Liver (tissue), 8 donors: ENCODE measurements at regions not wholly inside any gene's neighbourhood (a gene's known extent, or its start where the extent isn't known, plus 50 kb on each side); places are given as distances from the start of the nearest gene placed in this dataset.

Experiments
- DNase-seq: peaks from one replicate; pipeline ENCODE4 v3.0.0-alpha.2; 2017; ENCODE audit warnings: low spot score
- H3K27ac ChIP-seq, 2 donors: one replicate each; pipeline ENCODE4 v1.7.0; 2013; ENCODE audit warnings: inconsistent platforms in 2 of 2, low read length in 2 of 2, control low read depth in 1 of 2, low read depth in 1 of 2, mild to moderate bottlenecking in 1 of 2
- H3K27me3 ChIP-seq, 4 donors: one replicate each; pipeline versions ENCODE4 v1.6.1 to v1.7.0; 2013; ENCODE audit warnings: low read length in 3 of 4, inconsistent platforms in 1 of 4, mild to moderate bottlenecking in 1 of 4, moderate library complexity in 1 of 4; ENCODE audit not compliant: control insufficient read depth in 4 of 4, insufficient read depth in 4 of 4
- H3K36me3 ChIP-seq, 4 donors: one replicate each; pipeline versions ENCODE4 v1.6.1 to v1.7.0; 2013; ENCODE audit warnings: low read length in 3 of 4, mild to moderate bottlenecking in 3 of 4, low read depth in 1 of 4, moderate library complexity in 1 of 4; ENCODE audit not compliant: control insufficient read depth in 4 of 4, insufficient read depth in 3 of 4
- H3K4me1 ChIP-seq, 4 donors: one replicate each; pipeline versions ENCODE4 v1.6.1 to v1.7.0; 2013; ENCODE audit warnings: low read length in 3 of 4, mild to moderate bottlenecking in 3 of 4, moderate library complexity in 1 of 4; ENCODE audit not compliant: control insufficient read depth in 4 of 4, insufficient read depth in 4 of 4
- H3K4me3 ChIP-seq, 3 donors: one replicate each; pipeline versions ENCODE4 v1.6.1 to v1.7.0; 2013; ENCODE audit warnings: low read length in 3 of 3, control low read depth in 1 of 3, low read depth in 1 of 3, mild to moderate bottlenecking in 1 of 3
- H3K9ac ChIP-seq, 2 donors: one replicate each; pipeline ENCODE4 v1.7.0; 2013; ENCODE audit warnings: low read length in 2 of 2, mild to moderate bottlenecking in 2 of 2, moderate library complexity in 2 of 2, control low read depth in 1 of 2, low read depth in 1 of 2
- H3K9me3 ChIP-seq, 4 donors: one replicate each; pipeline versions ENCODE4 v1.6.1 to v1.7.0; 2013; ENCODE audit warnings: low read length in 3 of 4; ENCODE audit not compliant: control insufficient read depth in 4 of 4
- EGR1 ChIP-seq, 2 donors: IDR thresholded peaks; 2 replicates each; pipeline ENCODE4 v1.6.1; 2016 to 2018; ENCODE audit warnings: antibody characterized with exemption in 2 of 2, low read depth in 2 of 2
- FOXA1 ChIP-seq: IDR thresholded peaks from 2 replicates; pipeline ENCODE4 v1.6.1; 2016; ENCODE audit warnings: antibody characterized with exemption
- FOXA2 ChIP-seq: IDR thresholded peaks from 2 replicates; pipeline ENCODE4 v1.6.1; 2016; ENCODE audit warnings: antibody characterized with exemption
- GABPA ChIP-seq, 2 donors: IDR thresholded peaks in 1 of 2; conservative IDR thresholded peaks in 1 of 2; 2 replicates each; pipeline ENCODE4 v1.6.1; 2016; ENCODE audit warnings: antibody characterized with exemption in 2 of 2, mild to moderate bottlenecking in 1 of 2, moderate library complexity in 1 of 2
- HNF4A ChIP-seq, 2 donors: conservative IDR thresholded peaks; 2 replicates each; pipeline ENCODE4 v1.6.1; 2016; ENCODE audit warnings: antibody characterized with exemption in 2 of 2, mild to moderate bottlenecking in 2 of 2
- HNF4G ChIP-seq: IDR thresholded peaks from 2 replicates; pipeline ENCODE4 v1.6.1; 2016; ENCODE audit warnings: antibody characterized with exemption
- JUND ChIP-seq, 2 donors: IDR thresholded peaks; 2 replicates each; pipeline ENCODE4 v1.6.1; 2016; ENCODE audit warnings: antibody characterized with exemption in 2 of 2
- NR2F2 ChIP-seq: IDR thresholded peaks from 2 replicates; pipeline ENCODE4 v1.6.1; 2016; ENCODE audit warnings: antibody characterized with exemption
- RAD21 ChIP-seq, 2 donors: IDR thresholded peaks; 2 replicates each; pipeline ENCODE4 v1.6.1; 2016; ENCODE audit warnings: antibody characterized with exemption in 2 of 2, mild to moderate bottlenecking in 2 of 2
- RXRA ChIP-seq, 2 donors: IDR thresholded peaks; 2 replicates each; pipeline ENCODE4 v1.6.1; 2017 to 2018; ENCODE audit warnings: antibody characterized with exemption in 2 of 2, mild to moderate bottlenecking in 1 of 2
- SP1 ChIP-seq: IDR thresholded peaks from 2 replicates; pipeline ENCODE4 v1.6.1; 2018; ENCODE audit warnings: antibody characterized with exemption, mild to moderate bottlenecking
- TAF1 ChIP-seq: conservative IDR thresholded peaks from 2 replicates; pipeline ENCODE4 v1.6.1; 2016; ENCODE audit warnings: antibody characterized with exemption, mild to moderate bottlenecking
- YY1 ChIP-seq: IDR thresholded peaks from 2 replicates; pipeline ENCODE4 v1.6.1; 2016; ENCODE audit warnings: antibody characterized with exemption, mild to moderate bottlenecking
- WGBS: extraction: QIAGEN DNeasy Blood & Tissue Kit; methylation state at CpG from one replicate; pipeline ENCODE4 v1.1.7; 2013; 5-methylcytosine and 5-hydroxymethylcytosine counted together
- TF ChIP-seq, protein P1 (sequence below): IDR thresholded peaks from 2 replicates; pipeline ENCODE4 v1.6.1; 2016; ENCODE audit warnings: antibody characterized with exemption
- TF ChIP-seq, protein P2 (sequence below): IDR thresholded peaks from 2 replicates; pipeline ENCODE4 v1.6.1; 2016; ENCODE audit warnings: antibody characterized with exemption, mild to moderate bottlenecking
- TF ChIP-seq, protein P3 (sequence below): IDR thresholded peaks from 2 replicates; pipeline ENCODE4 v1.6.1; 2016; ENCODE audit warnings: antibody characterized with exemption
- TF ChIP-seq, protein P4 (sequence below): fragments of 150-350 bp; IDR thresholded peaks from 2 replicates; pipeline ENCODE4 v1.5.1; 2017; ENCODE audit warnings: improper control_type of control experiment, low read depth, low read length; ENCODE audit not compliant: missing input control
- donor health status: healthy.
- donor health status: healthy.
- donor health status: healthy.
- donor health status: healthy.
- donor health status: healthy.

DNA sequence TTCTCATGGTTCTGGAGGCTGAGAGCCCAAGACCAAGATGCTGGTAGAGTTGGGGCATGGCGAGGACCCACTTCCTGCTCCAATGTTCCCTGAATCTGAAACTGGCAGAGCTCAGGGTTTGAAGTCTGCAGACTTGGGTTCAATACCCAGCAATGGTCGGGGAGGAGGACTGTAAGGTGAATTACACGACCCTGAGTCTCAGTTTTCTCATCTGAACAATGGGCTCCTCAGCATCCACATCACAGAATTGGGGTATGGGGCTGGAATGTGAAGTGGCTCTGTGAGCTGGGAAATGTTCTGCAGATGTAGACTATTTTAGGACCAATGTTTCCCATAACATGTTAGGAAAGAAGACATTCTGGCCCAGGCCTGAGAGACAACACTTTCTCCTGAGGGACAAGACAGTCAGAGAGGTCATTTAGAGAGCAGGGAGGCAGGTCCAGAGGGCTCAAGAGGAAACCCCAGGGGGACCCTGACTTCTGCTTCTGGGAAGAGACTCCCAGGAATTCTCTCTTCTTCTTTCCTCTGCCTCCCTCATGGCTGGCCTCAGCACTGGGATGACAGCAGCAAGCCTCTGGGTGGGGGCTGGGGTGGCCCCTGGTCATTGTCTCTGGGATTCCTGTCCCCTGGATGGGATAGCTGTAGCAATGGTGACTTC, 141.3 kb upstream of the PMEPA1 start:
- Histone ChIP-seq H3K36me3 (no peaks in the 10 kb centered on the region), H3K9me3 (no peaks in the 10 kb centered on the region), H3K9ac (no peak overlapping the region), H3K4me3 (no peak overlapping the region), H3K27ac (no peak overlapping the region), H3K4me1 (no peaks in the 10 kb centered on the region), H3K27me3 (peaks cover 0 to 2% (median 0%) of the 10 kb centered on the region in 4 donors)
- TF ChIP-seq, protein P1, sequence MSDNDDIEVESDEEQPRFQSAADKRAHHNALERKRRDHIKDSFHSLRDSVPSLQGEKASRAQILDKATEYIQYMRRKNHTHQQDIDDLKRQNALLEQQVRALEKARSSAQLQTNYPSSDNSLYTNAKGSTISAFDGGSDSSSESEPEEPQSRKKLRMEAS: no peak
- TF ChIP-seq, protein P2, sequence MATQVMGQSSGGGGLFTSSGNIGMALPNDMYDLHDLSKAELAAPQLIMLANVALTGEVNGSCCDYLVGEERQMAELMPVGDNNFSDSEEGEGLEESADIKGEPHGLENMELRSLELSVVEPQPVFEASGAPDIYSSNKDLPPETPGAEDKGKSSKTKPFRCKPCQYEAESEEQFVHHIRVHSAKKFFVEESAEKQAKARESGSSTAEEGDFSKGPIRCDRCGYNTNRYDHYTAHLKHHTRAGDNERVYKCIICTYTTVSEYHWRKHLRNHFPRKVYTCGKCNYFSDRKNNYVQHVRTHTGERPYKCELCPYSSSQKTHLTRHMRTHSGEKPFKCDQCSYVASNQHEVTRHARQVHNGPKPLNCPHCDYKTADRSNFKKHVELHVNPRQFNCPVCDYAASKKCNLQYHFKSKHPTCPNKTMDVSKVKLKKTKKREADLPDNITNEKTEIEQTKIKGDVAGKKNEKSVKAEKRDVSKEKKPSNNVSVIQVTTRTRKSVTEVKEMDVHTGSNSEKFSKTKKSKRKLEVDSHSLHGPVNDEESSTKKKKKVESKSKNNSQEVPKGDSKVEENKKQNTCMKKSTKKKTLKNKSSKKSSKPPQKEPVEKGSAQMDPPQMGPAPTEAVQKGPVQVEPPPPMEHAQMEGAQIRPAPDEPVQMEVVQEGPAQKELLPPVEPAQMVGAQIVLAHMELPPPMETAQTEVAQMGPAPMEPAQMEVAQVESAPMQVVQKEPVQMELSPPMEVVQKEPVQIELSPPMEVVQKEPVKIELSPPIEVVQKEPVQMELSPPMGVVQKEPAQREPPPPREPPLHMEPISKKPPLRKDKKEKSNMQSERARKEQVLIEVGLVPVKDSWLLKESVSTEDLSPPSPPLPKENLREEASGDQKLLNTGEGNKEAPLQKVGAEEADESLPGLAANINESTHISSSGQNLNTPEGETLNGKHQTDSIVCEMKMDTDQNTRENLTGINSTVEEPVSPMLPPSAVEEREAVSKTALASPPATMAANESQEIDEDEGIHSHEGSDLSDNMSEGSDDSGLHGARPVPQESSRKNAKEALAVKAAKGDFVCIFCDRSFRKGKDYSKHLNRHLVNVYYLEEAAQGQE: no peak
- no peak for DNase-seq
- 69% methylated on average over 3 of the region's 3 CpGs for WGBS

DNA sequence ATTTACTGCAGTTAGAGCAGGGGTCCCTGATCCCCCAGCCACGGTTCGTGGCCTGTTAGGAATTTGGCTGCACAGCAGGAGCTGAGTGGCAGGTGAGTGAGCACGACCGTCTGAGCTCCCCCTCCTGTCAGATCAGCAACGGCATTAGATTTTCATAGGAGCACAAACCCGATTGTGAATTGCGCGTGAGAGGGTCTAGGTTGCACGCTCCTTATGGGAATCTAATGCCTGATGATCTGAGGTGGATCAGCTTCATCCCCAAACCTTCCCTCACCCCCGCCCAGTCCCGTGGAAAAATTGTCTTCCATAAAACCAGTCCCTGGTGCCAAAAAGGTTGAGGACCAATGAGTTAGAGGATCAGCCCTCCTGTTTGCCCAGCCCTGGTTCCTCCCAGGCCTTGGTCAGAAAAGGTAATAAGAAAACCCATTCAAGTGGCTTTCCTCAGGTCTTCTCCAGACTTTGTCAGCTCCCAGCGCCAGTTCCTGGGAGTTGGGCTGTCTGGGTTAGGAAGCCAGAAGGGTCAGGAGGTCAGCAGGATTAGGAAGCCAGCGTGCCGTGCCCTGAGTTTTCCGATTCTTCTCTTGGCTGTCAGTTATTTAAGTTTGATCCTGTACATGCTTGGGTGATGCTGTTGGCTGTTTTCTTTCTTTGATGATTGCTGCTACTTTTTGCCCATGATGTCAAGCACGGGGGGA, 139.9 kb upstream of the PMEPA1 start:
- DNase-seq: no peak
- no peaks in the 10 kb centered on the region for H3K36me3 ChIP-seq
- H3K4me1 ChIP-seq: no peaks in the 10 kb centered on the region
- H3K27me3 ChIP-seq: peaks cover 0 to 2% (median 0%) of the 10 kb centered on the region in 4 donors
- no peaks in the 10 kb centered on the region for H3K9me3 ChIP-seq
- 79% methylated on average over 16 of the region's 16 CpGs for WGBS
- no peak overlapping the region for H3K4me3 ChIP-seq
- no peak overlapping the region for H3K27ac ChIP-seq
- no peak overlapping the region for H3K9ac ChIP-seq
- TF ChIP-seq, protein P3, sequence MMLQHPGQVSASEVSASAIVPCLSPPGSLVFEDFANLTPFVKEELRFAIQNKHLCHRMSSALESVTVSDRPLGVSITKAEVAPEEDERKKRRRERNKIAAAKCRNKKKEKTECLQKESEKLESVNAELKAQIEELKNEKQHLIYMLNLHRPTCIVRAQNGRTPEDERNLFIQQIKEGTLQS: no peak
- no peak for TF ChIP-seq EGR1 (IDR thresholded peaks at IDR 0.05; ENCODE audit: low read depth in 2 of 2)
- no peak for TF ChIP-seq NR2F2
- no peak for TF ChIP-seq RAD21 (IDR thresholded peaks at IDR 0.05)
- TF ChIP-seq RXRA (IDR thresholded peaks at IDR 0.05): no peak
- no peak for TF ChIP-seq SP1
- no peak for TF ChIP-seq TAF1
- TF ChIP-seq FOXA2: no peak
- no peak for TF ChIP-seq HNF4G
- TF ChIP-seq FOXA1: no peak
- TF ChIP-seq GABPA (IDR thresholded peaks at IDR 0.05 in 1 of 2, conservative IDR thresholded peaks at IDR 0.05 in 1 of 2): no peak

DNA sequence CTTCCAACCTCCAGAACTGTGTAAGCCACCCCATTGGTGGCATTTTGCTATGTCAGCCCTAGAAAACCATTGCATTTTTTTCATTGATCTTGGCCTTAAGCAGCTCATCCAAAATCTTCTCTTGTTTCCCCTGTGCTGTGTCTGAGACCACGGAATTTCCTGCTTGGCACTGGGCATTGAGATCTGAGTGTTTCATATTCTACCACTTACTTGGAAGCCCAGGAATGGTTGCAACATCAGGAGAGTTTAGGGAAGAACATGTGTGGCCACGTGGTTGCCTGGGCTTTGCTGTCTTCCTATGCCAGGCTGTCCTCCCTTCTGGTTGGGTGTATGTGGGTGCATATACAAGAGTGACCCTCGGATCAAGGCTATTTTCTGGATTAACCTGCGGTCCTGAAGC, 139.3 kb upstream of the PMEPA1 start:
- H3K9me3 ChIP-seq: no peaks in the 10 kb centered on the region
- H3K9ac ChIP-seq: no peak overlapping the region
- no peak overlapping the region for H3K4me3 ChIP-seq
- 77% methylated on average over 4 of the region's 4 CpGs for WGBS
- no peaks in the 10 kb centered on the region for H3K36me3 ChIP-seq
- no peak overlapping the region for H3K27ac ChIP-seq
- DNase-seq: no peak
- H3K27me3 ChIP-seq: peaks cover 0 to 2% (median 0%) of the 10 kb centered on the region in 4 donors
- H3K4me1 ChIP-seq: no peaks in the 10 kb centered on the region
- TF ChIP-seq JUND (IDR thresholded peaks at IDR 0.05): no peak
- TF ChIP-seq NR2F2: no peak
- TF ChIP-seq, protein P4, sequence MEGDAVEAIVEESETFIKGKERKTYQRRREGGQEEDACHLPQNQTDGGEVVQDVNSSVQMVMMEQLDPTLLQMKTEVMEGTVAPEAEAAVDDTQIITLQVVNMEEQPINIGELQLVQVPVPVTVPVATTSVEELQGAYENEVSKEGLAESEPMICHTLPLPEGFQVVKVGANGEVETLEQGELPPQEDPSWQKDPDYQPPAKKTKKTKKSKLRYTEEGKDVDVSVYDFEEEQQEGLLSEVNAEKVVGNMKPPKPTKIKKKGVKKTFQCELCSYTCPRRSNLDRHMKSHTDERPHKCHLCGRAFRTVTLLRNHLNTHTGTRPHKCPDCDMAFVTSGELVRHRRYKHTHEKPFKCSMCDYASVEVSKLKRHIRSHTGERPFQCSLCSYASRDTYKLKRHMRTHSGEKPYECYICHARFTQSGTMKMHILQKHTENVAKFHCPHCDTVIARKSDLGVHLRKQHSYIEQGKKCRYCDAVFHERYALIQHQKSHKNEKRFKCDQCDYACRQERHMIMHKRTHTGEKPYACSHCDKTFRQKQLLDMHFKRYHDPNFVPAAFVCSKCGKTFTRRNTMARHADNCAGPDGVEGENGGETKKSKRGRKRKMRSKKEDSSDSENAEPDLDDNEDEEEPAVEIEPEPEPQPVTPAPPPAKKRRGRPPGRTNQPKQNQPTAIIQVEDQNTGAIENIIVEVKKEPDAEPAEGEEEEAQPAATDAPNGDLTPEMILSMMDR: no peak
- no peak for TF ChIP-seq TAF1
- TF ChIP-seq, protein P2: no peak
- TF ChIP-seq, protein P1: no peak
- TF ChIP-seq HNF4G: no peak
- TF ChIP-seq HNF4A (conservative IDR thresholded peaks at IDR 0.05): no peak
- TF ChIP-seq EGR1 (IDR thresholded peaks at IDR 0.05; ENCODE audit: low read depth in 2 of 2): no peak
- TF ChIP-seq GABPA (IDR thresholded peaks at IDR 0.05 in 1 of 2, conservative IDR thresholded peaks at IDR 0.05 in 1 of 2): no peak
- no peak for TF ChIP-seq YY1
- no peak for TF ChIP-seq SP1
